HG03575 (cell line): ENCODE measurements at regions not wholly inside any gene's neighbourhood (a gene's known extent, or its start where the extent isn't known, plus 50 kb on each side); places are given as distances from the start of the nearest gene placed in this dataset.
"Not testable (repeated sequence)": the region's sequence is repeated elsewhere in the genome, so short reads cannot be mapped to it uniquely, and the experiment has no call there.

Experiments used
- ATAC-seq: cut with Tn5 transposase; IDR thresholded peaks from one replicate; pipeline ENCODE4 v1.9.1; 2021; ENCODE audit not compliant: unreplicated experiment, insufficient number of reproducible peaks, low FRiP score; ENCODE audit errors: extremely low read depth

DNA sequence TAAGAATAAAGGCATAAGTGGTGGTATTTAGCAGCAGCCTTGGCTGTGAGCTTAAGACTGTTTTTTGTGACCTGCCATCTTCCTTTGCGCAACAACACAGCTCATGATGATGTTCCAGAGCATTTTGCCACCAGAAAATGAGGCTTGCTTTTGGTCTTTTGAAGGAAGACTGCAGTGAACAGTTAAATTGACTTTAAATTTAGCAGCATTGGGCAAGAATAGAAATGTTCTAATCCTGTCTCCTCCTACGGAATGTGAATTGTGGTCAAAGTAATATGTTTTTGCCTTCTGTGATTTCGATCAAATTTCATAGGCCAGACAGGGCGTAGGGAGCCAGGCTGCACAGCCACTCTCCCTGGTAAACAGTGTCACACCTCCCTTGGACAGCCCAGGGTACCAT lies 460.7 kb upstream of the RASGRP1 start:
- ATAC-seq: no peak

DNA sequence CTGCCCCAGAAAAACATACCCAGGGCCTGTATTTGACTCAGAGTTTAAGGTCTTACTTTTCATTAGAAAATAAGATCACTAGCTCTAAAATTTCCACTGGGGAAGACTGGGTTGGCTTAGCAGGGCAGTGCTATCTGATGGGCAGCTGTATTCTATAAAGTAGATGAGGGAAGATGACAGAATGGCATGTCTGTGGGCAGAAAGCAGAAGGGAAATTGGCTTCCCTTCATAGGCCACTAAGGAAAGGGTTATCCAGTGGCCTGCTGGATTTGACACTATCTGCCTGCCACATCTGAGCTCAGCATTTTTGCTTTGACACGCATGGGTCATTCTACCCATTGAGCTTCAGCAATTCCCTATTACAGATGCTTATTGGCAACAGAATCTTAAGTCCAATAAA lies 461.3 kb upstream of the RASGRP1 start:
- ATAC-seq: no peak

DNA sequence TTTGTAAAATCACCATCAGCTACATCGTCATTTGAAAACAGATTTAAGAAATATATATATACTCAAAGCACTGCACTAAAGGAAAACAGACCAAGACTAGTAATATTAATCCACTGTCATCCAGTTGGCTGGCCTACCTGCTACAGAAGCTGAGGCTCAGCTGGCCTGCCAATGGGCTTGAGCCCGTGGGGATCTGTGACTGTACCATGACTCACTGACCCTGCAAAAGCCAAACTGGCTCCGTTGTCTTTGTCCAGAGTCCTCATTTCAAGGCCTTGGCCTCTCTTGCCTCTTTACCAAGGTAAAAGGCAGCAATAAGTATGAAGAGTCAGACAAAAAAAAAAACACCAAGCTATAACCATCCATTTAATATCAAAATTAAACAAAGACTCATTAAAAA lies 463.5 kb upstream of the RASGRP1 start:
- ATAC-seq: no peak

DNA sequence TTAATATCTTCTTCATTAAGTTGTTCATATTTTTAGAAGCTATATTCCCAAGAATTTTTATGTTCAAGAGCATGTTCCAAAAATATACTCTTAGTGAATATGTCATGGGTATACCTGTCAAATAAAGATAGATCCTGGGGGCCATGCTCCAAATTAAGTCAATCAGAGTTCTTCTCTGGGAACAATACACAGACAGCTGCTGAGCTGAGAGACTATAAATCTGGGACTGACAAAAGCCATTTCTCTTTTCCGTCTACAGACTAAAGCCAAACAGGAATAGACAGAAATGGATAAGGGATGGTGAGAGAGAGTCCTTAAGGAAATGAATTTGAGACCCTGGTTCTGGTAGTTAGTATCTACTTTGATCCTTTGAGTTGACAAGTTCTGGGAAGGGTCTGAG lies 465.1 kb upstream of the RASGRP1 start:
- ATAC-seq: no peak

DNA sequence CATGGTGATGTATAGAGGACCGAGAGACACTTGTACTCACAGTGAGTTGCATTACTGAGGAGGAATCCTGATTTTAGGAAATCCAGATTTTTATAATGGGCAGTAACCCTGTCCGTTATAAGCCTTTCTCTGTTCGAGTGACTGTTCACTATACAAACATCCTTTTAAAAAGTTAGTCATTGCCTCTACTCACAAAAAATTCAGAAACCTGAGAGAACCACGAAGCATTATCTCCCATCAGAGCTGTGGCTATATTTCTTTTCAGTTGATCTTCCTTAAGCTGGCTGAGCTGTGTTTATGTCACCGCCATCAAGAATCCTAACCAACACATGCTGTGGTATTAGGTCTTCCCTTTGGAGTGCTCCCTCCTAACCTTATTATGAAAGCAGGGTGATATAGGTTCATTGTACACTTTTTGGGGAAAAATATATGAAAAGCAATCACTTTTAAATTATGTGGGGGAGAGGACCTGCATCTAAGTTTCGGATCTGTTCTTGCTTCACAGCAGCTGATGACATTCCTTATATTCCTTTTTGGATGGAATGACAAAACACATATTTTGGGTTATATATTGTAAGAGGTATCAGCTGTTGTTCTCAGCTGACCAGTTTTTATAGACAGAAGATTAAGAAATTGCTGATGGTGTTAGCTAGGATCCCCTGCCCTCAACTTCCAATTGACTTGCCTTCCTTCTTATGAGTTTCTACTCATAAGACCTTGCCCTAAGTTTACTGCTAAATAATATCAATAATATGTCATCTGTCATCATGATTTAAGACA lies 465.9 kb upstream of the RASGRP1 start:
- ATAC-seq: no peak

DNA sequence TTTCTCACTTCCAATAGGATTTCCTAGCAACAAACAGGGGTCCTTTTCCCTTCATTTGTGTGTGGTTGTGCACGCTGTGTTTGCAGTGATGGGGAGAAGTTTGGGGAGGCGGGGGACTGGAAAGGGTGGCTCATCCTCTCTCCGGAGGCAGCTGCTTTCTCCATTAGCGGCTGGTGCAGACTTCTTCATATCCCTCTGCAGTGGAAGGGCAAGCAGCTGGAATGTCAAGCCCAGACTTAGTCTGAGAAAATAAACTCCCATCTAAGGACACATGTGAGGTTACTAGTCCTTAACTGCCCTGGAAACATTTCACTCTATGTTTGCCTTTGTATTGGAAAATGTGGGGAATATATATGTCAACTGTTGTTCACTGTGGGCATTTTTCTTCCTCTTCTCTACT lies 467.0 kb upstream of the RASGRP1 start:
- ATAC-seq: no peak

DNA sequence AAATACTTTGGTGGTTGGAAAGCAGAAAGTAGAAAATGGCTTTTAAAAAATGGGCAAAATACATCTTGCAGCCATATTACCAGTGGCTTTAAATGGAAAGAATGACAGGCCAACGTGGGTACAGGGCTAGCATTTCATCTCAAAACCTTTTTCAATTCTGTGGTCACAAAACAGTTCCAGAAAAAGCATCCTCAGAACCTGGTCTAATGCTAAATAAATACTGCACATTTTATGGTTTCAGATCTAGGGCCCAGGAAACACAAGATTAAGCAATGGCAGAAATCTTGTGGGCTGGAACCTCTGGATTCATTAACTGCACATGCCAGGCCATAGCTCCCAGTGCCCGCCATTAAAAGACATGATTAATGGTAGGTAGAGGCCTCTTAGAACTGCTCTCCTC lies 470.2 kb upstream of the RASGRP1 start:
- ATAC-seq: no peak

DNA sequence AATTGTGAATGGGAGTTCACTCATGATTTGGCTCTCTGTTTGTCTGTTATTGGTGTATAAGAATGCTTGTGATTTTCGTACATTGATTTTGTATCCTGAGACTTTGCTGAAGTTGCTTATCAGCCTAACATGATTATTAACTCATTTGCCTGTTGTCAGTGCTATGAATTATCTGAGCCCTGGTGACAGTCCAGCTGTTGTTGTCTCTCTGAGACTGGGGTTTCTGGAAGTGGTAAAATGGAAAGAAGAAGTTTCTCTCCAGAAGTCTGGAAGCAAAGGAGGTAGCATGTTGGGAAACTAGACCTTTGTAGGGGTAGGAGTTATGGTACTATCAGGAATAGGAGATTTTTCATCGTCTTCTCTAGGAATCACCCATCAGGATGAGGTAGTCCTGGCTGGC lies 473.0 kb upstream of the RASGRP1 start:
- not testable (repeated sequence) for ATAC-seq

DNA sequence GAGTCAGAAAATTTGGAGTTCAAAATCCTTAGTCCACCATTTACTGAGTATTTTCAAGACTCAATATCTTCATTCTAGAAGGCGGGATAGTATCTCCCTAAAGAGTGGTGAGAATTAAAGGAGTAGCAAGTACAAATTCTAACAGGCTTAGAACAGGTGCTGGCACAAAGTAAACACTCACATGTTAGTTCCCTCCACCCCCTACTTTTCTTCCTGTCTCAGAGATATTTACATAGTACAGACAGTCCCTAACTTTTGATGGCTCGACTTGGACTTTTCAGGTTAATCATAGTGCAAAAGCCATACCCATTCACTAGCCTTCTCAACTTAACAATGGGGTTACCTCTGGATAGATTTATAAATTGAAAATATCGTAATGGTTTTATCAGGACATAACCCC lies 476.2 kb upstream of the RASGRP1 start:
- no peak for ATAC-seq

DNA sequence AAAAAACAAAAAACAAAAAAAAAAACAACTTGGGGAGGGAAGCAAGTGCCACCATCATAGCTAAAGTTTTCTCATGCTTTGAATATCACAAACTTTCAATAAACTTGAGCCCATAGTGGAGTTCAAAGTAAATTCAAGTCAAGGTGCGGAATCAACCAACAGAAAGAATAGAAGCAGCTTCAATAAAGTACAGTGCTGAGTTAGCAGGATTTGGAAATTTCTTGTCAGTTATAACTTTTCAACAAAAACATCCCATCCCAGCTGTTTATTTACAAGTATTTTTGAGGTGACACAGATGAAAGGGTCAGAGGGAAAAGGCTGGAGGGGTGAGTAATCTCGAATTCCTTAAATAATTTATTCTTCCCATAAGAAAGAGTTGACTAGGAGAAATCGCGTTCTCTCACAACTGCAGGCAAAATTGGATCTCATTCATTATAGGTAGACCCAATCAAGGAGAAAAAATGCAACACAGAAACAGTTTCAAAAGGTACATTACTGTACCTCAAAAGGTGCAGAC lies 477.4 kb upstream of the RASGRP1 start:
- no peak for ATAC-seq

DNA sequence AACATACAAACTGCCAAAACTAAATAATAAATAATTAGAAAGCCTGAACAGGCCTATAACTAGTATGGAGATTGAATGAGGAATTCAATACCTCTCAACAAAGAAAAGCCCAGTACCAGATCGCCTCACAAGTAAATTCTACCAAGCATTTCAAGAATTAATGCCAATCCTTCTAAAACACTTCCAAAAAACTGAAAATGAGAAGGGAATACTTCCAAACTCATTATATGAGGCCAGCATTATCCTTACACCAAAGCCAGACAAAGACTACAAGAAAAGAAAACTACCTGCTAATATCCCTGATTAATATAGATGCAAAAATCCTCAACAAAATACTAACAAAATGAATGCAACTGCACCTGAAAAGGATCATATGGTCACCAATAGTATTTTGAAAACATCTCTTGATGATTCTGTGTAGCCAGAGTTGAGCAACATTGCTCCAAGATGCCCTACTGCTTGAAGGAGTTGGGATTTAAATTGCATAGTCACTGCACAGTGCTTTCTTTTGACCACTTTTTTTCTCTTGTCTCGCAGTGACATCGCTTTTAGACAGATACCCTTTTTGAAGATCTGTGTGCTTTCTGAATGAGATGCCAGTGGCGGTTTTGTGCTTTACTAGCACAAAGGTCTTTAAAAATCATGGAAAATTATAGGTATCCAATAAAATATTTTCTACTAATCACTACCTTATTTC lies 487.2 kb upstream of the RASGRP1 start:
- no peak for ATAC-seq

DNA sequence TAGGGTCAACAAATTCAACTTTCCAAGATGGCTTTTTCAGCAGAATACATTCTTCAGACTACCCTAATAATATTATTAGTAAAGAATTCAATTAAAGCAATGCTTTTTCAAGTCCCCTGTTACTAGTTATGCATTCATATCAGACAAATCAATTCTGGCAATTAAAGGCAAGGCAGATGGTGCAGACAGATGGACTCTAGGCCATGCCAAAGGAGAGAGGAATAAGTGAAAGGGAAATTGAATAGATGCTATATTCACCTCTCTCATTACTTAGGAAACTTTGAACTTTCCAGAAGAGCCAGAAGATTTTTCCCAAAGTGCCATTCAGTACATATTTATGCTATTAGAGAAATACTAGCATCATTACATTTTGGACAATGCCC lies 487.7 kb upstream of the RASGRP1 start:
- ATAC-seq: no peak

DNA sequence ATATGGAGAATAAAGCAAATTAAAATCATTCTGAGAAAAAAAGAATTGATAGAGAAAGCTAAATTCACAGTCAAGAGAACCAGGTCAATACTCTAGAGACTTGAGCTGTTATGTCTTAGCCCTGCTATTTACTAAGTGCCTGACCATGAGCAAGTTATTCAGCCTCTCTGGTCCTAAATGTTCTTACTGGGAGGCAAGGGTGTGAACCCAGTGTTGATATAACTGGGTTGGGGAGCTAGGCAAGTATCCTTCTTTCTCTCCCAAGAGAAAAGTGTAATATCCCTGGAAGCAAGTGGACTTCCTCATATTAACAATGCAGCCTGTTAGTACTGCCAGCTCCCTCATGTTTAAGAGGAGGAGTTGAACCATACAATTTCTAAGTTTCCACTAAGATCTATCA lies 488.9 kb upstream of the RASGRP1 start:
- ATAC-seq: no peak

DNA sequence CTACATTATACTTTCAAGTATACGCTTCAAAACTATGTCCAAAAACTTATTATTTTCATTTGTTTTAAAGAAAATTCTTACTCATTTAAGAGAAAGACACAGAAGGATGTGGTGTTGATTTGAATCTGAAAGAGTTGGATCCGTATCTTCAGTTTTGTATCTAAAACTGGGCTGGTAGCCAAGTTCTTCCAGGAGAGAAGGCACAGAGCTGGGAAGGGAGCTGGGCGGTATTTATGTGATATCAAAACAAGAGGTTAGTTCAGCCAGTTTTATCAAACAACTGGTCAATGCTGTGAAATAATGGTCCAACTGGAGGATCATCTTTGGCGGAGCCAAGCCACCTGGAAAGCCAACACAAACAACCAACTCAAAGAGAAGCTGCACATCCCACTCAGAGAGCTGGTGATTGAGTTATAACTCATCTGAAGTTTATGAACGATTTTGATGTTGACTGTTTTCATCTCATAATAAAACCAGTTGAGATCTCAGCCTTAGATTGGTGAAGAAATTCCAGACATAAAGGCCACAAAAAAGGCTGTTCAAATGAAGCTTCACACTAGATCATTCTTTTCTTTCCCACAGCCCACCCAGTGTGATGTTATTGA lies 489.6 kb upstream of the RASGRP1 start:
- no peak for ATAC-seq

DNA sequence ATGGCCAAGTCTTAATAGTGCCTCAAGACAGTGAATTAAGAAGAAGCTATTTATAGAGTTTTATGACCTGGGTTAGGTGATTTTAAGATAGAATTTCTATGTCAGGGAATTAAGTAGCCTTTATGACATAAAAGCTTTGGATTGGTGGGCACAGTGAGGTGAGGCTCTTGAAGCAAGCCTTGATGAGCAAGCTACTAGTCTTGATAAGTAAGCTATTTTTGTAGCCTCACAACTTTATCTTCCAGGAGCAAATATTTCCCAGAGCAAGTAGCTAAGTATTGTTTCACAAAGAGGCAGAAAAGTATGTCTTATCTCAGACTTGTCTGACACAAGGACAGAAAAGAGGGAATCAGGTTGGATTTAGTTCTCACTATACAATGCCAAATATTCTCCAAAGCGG lies 491.7 kb upstream of the RASGRP1 start:
- ATAC-seq: no peak

DNA sequence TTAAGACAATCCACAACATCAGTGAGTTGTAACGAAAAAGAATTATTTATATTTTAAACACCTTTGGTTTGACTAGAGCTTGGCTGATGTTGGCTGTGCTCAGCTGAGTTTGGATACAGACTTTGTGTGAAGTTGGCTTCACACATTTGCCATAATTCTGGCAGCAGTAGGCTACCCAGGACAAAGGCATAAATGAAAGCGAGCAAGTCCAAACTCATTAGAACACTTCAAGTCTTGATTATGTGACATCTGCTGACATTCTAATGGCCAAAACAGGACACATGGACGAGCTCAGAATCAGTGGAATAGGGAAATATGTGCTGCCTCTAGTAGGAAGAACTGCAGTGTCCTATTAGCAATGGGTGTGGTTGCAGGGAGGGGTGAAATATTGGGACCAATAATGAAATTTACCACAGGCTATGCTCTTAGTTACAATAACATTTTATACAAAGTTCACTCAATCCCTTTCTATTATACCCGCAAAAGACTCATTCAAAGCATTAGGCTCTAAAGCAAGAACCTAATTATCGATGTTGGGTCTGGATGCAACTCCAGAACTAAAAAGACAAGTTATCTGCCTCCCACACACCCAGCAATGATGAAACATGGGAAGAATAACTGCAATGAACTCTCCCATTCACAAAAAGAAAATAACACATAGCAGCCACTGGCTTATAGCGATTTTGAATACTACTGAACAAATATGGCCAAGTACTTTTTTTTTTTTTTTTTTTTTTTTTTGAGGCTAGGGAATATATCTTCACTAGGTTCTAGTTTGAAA lies 493.9 kb upstream of the RASGRP1 start:
- ATAC-seq: no peak

DNA sequence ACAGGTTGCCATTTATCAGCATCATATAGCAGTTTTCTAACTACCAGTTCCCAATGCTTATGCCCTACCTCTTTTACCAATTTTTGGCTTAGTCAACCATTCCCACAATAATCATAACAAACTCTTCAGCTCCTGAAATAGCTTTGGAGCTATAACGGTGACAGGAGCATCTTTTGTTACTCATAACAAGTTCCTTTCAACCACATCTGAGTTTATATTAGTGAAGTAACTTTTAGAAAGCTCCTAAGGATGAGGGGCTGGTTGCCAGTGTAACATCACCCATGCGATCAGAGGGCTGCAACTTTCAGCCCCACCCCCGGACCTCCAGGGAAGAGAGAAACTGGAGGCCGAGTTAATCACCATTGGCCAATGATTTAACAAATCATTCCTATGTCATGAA lies 495.3 kb upstream of the RASGRP1 start:
- no peak for ATAC-seq

DNA sequence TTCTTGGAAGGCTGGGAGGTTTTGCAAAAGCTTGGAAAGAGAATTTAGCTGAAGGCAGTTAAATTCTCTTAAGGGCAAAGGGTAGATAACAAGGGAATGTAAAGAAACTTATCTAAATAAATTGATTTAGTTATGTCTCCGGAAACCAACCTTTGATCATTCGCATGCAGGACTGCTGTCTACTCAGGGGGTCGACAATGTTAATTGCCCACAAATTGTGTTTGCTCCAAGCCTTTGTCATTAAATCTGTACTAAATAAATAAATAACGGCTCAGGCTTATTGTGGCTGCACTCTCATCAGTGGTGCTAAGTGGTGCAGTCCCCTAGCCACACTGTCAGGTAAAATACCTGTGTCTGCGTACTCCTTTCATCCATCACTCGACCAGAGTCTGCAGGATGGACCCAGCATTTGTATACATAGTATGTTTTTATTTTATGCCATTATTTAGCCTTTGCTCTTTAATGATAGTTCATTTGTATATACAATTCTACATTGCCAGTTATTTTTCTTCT lies 497.4 kb upstream of the RASGRP1 start:
- no peak for ATAC-seq

DNA sequence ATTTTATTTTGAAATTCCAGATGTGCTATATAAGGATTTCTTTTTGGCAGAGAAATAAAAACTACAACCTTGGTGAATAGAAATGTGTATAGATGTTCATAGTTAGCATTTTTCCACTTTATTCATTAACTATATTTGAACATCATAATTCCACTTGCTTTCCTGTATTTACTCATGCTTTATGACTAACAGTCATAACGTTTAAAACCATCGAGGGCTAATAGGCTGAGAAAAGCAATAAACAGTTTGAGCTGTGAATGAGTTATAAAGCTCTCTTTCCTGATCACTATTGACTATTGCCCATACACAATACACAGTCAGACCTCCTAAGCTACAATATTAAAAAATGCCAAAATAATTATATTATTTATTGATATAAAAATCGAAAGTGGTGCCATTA lies 502.1 kb upstream of the RASGRP1 start:
- no peak for ATAC-seq
